ENCODE measurements at regions not wholly inside any gene's neighbourhood (a gene's known extent, or its start where the extent isn't known, plus 50 kb on each side); places are given as distances from the start of the nearest gene placed in this dataset.
A peak's percentile ranks its signal among the peaks of the same experiment; 100 is the strongest.

DNA sequence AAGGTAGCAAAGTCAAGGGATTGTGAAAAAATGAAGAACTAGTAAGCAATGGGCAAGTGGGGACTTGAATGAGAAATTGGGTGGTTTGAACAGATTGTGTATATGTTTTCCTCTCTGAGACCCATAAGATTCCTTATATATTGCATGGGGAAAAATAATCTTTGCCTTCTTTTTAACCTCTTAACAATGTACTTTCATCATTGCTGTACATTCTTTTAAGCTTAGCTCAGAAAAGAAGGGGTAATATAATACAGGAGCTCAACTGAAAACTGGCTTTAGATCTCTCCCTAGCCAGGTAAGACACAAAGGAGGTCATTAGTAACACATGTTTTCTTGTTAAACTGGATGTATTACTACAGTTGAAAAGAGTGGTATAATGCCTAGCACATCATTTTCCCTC lies 287.2 kb downstream of the RNF144B start:
- no peak for DNase-seq

DNA sequence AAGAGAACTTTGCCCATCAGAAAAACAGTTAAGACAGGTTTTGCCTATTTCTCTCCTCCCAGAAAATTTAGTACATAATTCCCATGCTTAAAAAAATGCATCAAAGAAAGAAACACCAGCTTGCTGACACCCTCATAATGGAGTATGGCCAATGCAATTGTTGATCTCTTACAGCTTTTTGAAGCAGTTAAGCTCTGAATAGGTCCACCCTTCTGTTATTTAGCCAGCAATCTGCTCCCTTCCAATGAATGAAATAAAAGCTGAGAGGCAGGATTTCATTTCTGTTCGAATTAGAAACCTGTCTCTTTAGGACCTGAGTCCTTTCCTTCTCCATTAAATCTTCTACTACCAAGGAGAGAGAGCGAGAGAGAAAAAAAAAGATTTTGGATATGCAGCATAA lies 288.7 kb downstream of the RNF144B start:
- no peak for DNase-seq

DNA sequence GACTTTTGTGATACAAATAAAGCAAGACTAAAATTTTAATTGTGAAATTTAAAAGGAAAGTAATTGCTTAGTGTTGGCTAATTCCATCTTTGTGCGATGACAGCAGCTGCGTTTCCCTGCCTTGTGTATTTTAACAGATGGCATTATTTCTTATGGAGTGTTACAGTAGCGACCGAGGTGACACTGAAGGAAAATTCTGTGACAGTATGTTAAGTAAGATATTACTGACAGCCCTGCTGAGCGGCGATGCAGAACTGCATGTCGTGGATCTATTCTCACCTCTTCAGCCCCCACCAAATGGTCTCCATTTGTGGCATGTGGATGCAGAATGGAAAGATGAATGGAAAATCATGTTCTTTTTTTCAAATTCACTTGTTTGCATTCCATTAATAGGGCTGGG lies 289.4 kb downstream of the RNF144B start:
- DNase-seq = no peak

DNA sequence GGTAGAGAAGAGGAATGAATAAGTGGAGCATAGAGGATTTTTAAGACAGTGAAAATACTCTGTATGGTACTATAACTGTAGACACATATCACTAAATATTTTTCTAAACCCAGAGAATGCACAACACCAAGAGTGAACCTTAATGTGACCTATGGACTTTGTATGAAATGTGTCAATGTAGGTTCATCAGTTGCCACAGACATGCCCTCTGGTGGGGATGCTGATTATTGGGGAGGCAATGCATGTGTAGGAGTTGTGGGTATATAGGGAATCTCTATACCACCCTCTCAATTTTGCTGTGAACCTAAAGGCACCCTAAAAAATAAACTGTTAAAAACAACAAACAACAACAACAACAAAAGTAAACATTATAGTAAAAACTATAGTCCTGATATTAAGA lies 293.7 kb downstream of the RNF144B start:
- no peak for DNase-seq

DNA sequence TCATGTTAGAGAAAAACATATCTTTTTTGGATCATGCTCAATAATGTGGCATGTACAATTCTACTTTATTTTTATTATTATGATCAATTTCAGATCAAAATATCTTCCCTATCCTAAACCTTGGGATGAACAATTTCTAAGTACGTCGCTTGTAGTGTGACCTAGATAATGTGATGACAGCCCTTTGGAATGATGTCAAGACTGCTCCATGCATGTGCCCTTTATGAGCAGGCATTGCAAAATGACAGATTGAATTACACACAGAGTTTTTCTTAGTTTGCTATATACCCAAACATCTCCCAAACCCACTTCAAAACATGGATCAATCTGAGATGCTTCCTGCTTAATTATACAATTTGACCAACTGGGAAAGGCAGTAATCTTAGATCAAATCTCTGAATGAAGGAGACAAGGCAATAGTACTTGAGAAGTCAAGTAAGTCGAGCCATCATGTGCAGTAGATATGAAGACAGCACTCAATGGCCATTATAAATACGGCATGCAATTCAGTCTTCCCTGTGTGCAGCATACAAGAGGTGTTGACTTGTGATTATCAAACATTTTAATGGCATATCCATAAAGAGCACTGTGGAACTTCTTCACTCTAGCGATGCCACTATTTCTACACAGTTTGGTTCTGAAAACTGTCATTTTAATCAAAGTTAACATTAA lies 294.8 kb downstream of the RNF144B start:
- DNase-seq = no peak

DNA sequence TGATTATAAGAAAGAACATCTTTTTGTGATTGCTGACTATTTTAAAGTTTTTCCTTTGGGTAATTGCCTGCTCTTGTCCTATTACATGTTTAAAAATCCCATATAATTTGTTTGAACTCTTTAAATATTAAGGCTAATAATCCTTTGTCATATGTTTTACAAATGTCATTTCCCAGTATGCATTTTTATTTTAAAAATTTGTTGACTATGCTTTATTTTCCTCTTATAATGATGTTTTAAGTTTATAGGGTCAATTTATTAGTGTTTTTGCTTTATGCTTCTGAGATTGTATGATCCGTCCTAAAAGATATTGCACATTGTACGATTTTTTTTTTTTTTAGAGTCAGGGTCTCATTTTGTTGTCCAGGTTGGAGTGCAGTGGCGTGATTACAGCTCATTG lies 297.2 kb downstream of the RNF144B start:
- no peak for DNase-seq

DNA sequence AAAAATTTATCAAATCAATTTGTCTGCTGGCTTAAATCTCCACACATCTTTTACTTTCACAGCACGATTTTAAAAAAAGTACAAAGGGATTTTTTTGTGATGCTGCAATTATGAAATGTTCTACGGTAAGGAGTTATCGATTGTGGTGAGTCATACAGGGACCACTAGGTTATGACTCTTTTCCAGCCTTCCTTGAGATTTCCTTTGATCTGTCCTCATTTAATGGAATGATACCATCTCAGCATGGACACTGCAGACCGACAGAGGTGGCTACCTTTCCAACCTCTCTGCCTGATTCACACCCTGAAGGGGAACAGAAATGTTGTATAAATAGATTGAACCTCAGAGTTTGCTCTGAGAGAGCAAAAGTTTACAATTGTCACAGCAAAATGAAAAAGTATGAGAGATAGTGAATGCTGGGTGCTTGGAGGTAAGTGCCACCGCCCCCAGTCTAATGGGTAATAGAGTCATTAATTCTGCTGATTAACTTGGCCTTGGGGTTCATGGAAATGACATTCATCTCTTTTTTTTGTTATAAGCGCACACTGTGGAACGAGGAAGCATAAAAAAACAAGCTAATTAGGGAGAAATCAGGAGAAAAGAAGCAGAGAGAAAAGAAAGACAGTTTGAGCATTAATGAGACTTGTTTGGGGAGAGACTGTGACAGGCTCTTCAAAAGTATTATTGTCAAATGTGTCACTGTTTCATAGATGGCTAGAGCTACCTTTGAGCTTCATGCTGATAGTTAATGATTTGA lies 306.0 kb downstream of the RNF144B start:
- no peak for DNase-seq

DNA sequence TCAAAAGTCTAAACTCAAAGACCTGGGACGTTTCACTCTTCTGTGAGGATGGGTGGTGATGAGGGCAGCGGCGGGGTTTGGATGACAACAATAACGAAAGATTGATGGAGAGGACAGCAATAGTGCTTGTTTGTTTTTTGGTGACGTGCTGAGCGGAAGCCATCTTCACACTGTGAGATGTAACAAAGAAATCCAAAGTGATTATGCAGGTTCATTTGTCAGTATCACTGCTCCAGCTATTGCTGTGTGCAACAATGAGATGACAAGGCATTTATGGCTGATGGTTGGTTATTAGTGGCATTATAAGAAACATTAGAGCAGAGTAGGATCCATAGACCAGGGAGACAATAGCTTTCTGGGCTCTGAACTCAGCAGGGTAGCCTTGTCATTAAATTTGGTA lies 306.7 kb downstream of the RNF144B start:
- DNase-seq = peak; percentile 31 to 66

DNA sequence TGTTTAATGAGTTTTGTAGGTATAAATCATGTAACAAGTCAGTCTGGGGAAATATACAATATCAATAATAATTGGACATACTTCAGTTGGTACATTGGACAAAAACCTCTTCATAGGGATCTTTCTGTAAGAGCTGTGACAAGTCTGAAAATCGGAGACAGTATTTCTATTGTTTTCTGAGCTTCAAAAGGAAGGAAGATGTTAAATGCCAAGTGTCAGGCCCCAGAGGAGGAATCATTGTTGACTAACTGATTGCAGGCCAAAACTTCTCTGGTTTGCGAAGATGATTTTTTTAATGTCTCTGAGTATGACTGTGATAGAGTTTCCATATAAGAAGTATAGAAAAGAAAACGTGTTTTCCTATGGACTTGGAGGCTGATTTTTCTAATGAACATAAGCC lies 316.4 kb downstream of the RNF144B start:
- no peak for DNase-seq

DNA sequence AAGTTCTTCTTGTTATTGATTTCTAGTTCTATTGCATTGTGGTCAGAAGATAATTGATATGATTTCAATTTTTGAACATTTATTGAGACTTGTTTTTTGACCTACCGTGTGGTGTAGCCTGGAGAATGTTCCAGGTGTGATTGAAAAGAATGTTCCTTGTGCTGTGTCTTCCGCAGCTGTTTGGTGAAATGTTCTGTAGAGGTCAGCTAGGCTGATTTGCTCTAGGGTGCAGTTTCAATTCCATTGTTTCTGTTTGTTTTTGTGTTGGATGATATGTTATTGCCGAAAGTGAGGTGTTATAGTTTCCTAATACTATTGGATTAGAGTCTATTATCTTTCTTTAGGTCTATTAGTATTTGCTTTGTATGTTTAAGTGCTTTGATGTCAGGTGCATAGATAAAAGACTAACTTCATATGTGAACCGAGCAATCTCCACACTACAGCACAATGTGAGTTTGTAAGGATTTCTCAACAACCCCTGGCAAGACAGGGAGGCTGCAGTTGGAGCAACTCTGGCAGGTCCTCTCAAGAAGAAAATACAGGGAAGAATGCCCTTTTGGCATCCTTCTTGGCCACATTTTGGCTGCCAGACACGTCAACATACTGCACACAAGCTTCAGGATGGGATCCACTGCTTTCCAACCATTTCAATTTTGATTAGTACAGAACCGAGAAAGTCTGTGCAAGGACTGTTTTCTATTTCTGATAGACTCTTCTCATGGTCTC lies 320.7 kb downstream of the RNF144B start:
- DNase-seq = no peak

DNA sequence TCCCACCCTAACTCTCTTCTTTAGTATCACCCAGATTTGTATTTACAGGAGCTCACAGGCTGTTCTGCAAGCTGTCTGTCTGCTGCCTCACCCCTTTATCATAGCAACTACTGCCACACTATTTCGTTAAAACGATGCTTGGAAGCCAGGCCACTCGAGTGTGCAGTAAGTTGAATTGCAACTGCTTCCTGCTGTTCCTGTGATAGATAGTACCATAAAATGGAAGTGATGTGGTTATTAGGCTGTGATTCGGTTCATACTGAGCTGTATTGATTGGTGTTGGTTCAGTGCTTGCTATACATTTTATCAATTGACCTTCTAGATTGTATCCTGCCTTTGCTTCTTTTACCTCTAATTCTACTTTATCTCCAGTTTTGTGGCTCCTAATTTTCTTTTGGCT lies 325.4 kb downstream of the RNF144B start:
- no peak for DNase-seq

DNA sequence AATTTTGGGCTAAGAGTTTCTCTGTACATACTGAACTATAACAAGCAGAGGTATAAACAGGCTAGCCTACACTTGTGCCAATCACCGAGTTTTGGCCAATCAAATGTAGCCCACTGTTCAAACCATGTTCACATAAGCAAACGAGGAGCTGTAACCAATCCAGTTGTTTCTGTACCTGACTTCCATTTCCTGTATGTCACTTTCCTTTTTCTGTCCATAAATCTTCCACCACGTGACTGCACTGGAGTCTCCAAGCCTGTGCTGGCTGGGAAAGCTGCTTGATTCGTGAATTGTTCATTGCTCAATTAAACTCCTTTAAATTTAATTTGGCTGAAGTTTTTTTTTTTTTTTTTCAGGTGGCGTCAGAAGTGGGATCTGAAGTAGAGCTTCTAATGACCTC lies 332.9 kb downstream of the RNF144B start:
- no peak for DNase-seq

DNA sequence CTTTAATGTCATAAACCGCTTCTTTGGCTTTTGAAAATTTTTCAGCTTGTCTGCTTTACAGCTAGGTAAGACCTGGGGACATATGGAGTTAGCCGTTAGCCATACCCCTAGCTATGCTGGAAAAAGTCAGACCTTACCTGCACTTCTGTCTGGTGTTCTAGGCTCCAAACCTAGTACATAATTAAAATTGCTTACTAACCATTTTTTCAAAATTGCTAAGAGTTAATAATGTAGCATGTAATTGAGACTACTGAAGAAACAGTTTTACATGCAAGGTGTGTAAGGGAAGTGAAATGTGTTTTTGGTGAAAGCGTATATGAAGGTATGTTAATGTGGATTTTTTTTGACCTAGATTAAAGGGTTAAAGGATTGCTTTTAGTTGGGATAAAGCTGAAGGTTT lies 336.9 kb downstream of the RNF144B start:
- DNase-seq = no peak

DNA sequence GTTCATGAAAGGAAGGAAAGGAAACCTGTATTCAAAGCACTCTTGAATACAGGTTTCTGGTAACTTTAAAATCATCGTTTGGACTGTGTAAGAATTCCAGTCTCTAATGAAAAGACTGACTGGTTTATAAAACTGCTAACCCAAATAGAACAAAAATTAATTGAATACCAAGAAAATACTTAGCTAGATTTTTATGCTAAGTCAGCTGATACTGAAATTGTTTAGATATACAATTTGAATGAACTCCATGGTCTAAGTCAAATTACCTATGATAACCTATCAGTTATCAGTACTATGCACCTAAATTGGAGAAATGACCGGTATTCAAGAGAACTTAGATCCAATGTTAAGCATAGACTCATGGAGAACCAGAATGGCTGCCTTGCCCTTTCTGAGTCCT lies 338.3 kb downstream of the RNF144B start:
- DNase-seq = no peak

DNA sequence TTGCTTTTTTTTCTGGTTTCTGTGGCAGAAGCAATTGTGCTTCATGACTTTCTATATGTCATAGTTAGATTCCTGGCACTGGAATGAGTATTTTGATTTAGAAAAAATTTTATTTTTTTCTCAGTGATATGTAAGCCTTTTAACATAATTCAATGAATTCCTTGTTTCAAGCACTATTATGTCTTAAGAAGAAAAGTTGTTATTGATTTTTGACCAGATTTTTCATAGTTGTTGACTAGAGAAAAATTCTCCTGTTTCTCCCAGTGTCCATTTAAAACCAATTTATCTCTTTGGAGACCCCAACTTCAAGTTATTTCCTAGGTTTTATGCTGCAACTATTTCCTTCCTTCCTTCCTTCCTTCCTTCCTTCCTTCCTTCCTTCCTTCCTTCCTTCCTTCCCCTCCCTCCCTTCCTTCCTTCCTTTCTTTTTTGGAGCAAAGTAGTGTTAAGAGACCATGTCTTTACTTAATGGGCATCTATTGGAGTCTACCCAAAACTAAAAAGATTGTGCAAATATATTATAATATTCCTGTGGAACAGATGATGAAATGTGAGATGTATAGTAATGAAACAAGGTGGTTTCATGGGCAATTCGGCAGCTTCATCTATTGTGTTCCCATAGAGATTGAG lies 346.9 kb downstream of the RNF144B start:
- no peak for DNase-seq

DNA sequence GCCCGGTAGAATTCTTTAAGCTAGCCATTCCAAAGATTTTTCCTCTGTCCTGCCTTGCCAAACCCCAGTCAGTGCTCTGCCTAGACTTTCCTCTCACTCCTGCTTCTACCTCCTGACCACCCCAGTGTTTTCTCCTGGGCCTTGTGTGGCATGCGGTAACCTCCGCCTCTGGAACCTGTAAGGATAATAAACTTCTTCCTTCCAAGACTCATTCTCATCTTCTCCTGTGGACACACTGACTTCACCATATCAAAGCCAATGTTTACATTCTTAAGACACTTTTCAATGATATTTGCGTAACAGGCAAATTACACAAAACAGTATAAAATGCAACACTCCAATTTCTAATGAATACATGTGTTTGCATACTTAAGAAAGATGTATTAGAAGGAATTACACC lies 354.6 kb downstream of the RNF144B start:
- DNase-seq = no peak

DNA sequence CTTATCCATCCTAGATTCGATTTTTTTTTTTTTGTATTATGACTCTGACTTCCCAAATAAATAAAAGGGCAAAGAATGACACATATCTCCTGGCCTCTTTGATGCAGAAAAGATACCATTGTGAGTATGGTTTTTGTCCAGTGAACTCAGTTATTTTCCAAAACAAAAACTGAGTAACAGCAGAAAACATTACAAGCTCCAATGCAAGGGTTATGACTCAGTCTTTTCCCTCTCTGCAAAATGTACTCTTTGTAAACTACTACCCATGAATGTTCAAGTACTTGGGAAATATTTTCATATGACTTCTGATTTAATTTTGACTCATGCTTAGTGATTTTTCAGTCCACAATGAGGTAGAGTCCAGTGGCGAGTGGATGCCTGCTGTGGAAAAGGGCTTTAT lies 355.3 kb downstream of the RNF144B start:
- DNase-seq = no peak

DNA sequence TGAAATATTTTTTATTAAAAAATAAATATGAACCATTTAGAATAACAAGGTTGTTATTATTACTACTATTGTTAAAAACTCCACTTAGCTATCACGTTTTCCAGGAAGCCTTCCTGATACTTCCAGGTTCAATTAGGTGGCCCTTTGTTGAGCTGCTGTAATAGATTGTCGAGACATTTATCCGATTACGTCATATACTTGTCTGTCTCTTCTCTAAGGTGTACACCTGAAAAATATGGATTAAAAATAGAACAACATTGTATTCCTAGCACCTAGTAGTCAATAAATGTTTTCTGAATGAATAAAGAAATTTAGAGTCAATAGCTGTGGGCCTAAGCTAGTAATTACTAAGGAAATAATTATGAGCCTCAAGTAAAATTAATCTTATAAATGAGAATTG lies 359.6 kb downstream of the RNF144B start:
- no peak for DNase-seq

DNA sequence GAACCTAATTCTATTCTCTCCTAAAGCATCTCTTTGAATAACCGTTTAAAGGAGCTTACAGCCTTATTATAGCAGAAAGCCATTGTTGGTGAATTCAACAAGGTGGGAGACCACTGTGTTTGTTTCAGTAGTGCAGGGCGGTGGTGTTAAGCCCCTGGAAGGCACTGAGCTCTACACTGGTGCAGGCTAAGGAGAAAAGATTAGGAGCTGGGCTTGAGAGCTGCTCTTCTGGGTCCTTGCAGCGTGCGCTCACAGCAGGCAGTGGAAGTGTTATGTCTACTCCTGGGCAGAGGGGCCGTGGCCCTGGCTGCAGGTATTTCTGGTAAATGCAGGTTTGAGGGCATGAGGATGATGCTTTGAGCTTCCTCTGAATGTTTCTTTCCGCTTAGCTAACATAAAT lies 361.2 kb downstream of the RNF144B start:
- no peak for DNase-seq

DNA sequence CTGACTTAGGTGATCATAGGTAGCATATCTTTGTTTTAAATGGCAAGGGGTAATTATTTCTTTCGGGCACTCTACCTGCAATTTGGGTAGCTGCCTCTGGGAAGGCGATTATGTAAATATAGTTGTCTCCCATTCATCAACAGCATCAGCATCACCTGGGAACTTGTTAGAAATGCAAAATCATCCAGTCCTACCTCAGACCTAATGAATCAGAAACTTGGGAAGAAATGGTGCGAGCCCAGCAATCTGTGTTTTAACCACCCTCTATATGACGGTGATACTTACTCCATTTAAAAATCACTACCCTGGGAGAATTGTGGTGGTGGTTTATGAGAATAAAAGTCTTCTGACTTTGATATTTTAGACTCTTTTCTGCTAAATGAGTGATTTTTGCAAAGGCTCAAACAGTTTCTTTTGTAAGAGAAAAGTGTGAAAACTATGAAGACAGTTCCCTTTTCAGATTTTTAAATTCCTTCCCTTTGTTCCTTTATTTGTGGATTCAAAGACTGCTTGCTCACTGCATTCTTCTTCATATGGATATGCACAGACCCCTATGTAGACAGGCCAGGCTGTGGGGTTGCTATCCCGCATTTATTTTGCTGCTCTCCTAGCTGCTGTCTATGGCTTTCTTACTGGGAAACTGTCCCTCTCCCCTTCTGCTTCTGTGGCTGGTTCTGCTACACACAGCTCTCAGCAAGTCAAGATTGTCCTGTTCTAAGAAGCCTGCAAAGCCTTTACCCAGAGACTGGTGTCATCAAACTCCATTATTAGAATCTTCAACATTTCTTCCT lies 365.3 kb downstream of the RNF144B start:
- DNase-seq = no peak

DNA sequence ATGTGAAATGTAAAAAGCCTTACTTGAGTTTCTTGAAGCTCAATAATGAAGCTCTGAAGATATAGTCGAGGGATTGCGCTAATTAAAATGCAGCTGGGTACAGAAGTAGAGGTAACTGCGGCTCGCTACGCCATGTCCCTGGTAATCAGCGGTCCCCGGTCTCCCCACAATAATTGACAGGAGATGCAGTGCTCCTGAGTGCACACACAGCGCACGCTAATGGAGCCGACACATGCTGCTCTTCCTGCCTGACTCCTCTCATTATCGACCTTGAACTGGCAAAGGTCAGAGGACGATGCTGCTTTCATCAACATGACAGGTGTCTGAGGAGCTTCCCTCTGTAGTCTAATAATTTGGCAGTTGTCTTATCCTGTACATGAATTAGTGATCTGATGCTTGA lies 365.9 kb downstream of the RNF144B start:
- DNase-seq = no peak

DNA sequence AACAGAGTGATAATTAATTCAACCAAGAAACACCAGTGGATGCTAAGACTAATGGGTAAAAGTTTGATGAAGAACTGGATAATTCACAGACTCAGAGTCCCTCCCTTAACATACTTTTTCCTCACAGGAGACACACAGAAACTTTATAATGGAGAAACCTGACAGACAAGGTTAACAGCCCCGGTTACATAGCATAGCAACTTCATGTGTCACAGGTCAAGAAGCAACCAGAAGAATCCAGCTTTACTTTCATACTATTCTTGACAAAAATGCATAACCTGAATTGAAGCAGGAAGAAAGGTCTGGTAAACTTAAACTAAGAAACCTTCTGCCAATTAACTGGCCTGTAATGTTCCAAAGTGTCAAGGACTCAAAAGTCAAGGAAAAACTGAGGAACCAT lies 375.9 kb downstream of the RNF144B start:
- no peak for DNase-seq

DNA sequence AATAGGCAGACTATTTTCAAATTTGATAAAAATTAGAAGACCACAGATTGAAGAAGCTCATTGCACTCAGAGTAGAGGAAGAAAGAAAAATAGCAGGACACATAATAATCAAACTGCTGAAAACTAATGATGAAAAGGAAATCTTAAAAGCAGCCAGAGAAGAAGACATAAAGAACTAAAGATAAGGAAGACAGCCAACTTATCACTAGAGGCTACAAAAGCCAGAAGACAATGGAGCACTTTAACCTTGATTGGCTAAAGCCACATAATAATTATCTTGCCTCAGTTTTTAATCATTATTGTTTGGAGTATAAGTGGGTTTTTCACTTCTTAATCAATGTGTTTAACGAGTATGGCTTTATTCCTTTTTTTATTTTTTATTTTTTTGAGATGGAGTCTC lies 397.6 kb downstream of the RNF144B start:
- DNase-seq = no peak
